Right ventricle myocardium inferior (tissue), 1 donor: ENCODE measurements at regions not wholly inside any gene's neighbourhood (a gene's known extent, or its start where the extent isn't known, plus 50 kb on each side); places are given as distances from the start of the nearest gene placed in this dataset.

Experiments
- ATAC-seq: fragments of 200-7000 bp; cut with Tn5 transposase; one replicate; pipeline ENCODE4 v1.9.1; 2020; ENCODE audit warnings: mild to moderate bottlenecking, moderate library complexity
- DNase-seq: peaks from one replicate; pipeline ENCODE4 v3.0.0; 2021; ENCODE audit errors: missing footprints
- intact Hi-C: fragments of 100-400 bp; cut with DNase I; formaldehyde crosslinking; loops from one replicate; pipeline ENCODE4 v1.11.0; 2022
- donor health status: DM: no; HTN: yes; CAD: no; lungs with severe emphysema.

- intact Hi-C loops = no loop called here
- ATAC-seq (no peak), DNase-seq (no peak)
These were observed 224.8 kb downstream of the KLF5 start for GRCh38 chr13:73283636-73284035.

- ATAC-seq (no peak), DNase-seq (no peak)
- intact Hi-C loops = no loop called here
These were observed 222.9 kb downstream of the KLF5 start for GRCh38 chr13:73281746-73282145.

- intact Hi-C loops = no loop called here
- ATAC-seq (no peak), DNase-seq (no peak)
These were observed 219.4 kb downstream of the KLF5 start for GRCh38 chr13:73278186-73278585.

GRCh38 chr13:73275163-73275562, 216.4 kb downstream of the KLF5 start:
- DNase-seq (no peak), ATAC-seq (no peak)
- intact Hi-C loops = no loop called here

- DNase-seq (no peak), ATAC-seq (no peak)
These were observed 215.3 kb downstream of the KLF5 start for GRCh38 chr13:73274147-73274546.

GRCh38 chr13:73273745-73274144, 214.9 kb downstream of the KLF5 start:
- intact Hi-C loops = no loop called here
- no peak for DNase-seq
- ATAC-seq = peak; percentile 34

More at GRCh38 chr13:73274147-73274546, 215.3 kb downstream of the KLF5 start:
- intact Hi-C loops = no loop called here

GRCh38 chr13:73273276-73273675, 214.5 kb downstream of the KLF5 start:
- intact Hi-C loops = no loop called here

DNA sequence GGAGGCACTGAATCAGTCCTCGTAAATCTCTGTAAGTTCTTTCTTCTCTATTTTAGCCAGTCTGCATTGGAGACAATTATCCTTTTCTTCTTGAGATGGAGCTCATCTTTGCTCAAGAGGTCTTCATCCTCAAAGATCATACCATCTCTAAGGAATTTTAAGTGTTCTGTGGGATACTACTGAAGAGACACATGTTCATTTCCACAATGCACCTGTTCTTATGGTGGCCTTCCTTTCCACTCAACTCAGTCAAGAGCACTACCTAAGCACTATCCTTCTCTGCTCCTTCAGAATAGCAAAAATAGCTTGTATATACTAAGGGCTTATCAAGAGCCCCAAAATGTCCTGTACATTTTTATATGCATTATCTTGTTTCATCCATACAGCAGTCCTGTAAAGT, 214.0 kb downstream of the KLF5 start:
- intact Hi-C loops = no loop called here
- DNase-seq (no peak), ATAC-seq (no peak)

More at GRCh38 chr13:73273276-73273675, 214.5 kb downstream of the KLF5 start:
- no peak for ATAC-seq
- no peak for DNase-seq

DNA sequence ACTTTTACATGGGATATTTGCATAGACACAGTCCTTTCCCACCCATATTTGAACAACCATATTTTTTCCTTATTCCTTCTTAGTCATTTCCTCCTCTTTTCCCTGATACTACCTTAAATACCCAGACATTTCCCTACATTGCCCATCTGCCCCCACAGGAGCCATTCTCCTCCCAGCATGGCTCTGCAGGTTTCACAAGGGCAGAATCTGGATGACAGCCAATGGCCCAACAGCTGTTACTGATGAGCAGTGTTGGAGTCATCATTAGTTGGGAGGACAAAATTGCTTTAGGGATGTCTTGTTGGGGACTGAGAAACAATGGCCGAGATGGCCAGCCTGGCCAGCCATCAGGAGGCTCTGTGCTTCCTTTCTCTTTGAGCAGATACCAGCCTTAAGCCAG, 209.5 kb downstream of the KLF5 start:
- DNase-seq (no peak), ATAC-seq (no peak)
- intact Hi-C loops = no loop called here

DNA sequence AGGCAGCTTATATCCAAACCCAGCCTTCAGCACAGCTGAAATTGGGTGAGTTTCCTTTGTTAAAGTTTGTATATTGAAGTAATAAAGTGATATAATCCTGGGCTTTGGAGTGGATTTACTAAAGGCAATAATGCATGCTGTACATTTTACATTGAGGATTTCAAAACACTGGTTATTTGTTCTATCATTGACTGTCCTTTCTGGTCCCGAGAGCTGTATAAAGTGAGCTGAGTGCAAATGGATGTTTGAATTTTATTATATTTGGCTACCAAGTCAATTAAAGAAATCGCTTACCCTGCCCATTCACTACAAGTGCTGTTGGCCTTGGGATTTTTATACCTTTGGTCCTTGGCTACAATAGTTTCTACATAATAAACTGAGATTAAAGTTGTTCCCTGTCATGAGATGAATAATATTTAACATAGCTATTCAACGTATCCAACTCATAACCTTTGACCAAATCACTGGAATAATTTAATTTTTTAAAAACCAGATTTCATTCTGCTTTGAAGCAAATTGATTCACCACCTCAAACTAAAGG, 207.9 kb downstream of the KLF5 start:
- DNase-seq (no peak), ATAC-seq (no peak)
- intact Hi-C loops = no loop called here

DNA sequence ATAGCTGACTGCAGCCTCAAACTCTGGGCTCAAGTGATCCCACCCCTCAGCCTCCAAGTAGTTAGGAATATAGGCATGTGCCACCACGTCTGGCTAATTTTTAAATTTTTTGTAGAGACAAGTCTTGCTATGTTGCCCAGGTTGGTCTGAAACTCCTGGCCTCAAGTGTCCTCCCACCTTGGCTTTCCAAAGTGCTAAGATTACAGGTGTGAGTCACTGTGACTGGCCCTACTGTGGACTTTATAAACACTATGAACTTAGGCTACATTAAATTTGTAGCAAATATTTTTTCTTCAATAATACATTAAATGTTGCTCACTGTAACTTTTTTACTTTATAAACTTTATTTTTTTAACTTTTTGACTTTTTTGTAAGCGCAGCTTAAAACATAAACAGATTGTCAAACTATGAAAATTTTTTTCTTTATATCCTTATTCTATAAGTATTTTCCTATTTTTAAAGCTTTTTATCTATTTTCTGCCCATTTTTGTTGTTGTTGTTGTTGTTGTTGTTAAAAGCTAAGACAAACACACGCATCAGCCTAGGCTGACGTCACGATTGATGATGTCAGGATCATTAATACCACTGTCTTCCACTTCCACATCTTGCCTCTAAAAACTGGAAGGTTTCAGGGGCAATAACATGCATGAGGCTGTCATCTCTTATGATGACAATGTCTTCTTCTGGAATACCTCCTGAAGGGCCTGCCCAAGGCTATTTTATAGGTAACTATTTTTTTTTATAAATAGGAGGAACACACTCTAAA, 204.2 kb downstream of the KLF5 start:
- DNase-seq = no peak
- intact Hi-C loops = no loop called here
- ATAC-seq = no peak

GRCh38 chr13:73261739-73262216, 203.0 kb downstream of the KLF5 start:
- no peak for DNase-seq
- intact Hi-C loops = no loop called here
- no peak for ATAC-seq

DNA sequence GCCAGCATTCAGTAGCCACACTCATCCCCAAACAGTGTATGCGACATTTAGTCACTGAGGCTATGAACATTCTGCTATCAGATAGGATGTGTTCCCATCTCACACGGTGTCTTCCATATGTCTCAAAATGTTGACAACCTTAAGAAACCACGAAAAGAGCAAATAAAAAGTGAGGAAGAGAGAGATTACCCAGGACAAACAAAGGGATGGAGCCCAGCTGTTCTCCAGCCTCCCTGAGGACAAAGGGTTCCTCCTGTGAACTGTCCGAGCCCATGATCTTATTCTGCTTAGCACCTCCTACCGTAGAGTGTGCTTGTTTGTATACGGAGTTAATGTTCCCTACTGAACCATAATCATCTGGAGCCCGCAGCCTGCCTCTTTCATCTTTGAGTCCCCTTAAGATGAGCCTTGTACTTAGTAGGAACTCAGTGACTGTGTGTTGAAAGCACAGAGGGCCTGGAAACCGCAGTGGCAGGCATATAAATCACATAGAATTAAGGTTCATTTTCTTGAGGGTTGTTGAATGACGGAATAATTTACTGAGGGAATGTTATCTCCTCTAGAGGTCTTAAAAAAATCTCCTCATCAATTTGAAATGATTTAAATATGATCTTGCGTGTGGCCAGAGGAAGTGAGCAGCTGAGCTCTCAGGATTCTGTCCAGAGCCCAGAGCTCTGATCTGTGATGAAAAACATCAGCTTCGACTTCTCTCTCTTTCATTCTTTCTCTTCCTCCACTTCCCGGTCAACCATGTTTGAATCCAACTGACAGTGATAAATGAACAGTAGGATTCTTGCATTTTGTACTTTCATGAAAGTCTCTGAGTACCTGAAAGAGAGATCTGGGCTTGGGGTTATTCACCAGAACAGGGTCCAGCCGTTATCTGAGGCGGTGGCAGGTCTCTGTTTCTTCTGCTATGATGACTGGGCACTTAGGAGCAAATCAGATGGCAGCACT, 200.5 kb downstream of the KLF5 start:
- intact Hi-C loops = no loop called here
- DNase-seq (no peak), ATAC-seq (peak; percentile 68)

DNA sequence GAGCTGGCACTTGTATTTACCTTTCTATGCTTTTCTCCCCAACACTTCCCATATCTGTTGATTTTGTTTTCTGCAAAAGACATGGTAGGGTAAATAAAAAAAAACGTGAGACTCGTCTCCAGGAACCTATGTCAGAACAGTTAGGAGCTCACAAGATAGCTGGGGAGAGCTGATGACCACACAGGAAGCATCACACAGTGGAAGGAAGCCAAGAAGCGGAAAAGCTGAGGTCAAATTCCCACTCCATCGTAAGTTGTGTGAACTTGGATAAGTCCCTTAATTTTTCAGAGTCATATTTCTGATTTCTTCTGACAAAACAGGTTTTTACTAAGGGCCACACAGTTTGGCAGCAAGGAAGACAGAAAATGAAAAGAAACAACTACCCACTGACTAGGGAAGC, 199.6 kb downstream of the KLF5 start:
- no peak for ATAC-seq

DNA sequence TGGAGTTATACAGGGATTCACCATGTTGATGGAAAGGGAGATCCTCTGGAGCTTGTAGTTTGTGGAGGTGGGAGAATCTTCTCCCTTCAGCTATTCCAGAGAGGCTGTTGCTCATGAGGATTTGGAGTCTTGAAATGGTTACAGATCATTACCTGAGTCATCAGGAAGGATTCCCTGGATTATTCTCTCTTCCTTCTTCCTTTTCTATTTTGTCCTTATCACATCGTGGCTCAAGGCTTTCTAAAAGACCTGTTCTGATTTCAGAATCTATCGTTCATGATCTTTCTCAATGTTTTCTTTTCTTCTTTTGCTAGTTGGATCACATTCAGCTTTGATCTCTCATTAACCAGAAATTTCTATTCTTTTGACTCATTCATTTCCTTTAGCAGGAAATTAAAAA, 196.0 kb downstream of the KLF5 start:
- ATAC-seq (no peak), DNase-seq (no peak)
- intact Hi-C loops = no loop called here

More for the DNA sequence above, 199.6 kb downstream of the KLF5 start:
- intact Hi-C loops = no loop called here
- no peak for DNase-seq

GRCh38 chr13:73251626-73252265, 192.9 kb downstream of the KLF5 start:
- no peak for DNase-seq
- intact Hi-C loops = no loop called here
- no peak for ATAC-seq

DNA sequence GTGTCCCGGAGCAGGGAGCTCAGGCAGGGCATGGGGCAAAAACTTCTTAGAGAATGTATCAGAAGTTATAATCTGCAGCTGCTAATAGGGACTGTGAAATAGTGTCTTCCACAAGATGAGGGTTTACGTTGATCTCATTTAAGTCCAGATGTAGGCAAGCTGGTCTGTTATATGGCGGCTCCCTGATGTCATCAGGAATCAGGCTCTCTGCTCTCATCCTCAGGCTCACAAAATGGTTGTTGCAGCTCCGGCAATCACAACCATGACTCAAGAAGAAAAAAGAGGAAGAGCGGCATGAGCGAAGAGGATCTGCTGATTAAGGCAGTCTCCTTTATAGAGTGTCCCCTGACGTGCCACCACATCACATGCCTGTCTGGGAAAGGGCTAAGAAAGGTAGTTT, 191.3 kb downstream of the KLF5 start:
- intact Hi-C loops = no loop called here
- ATAC-seq (no peak), DNase-seq (no peak)

- ATAC-seq = no peak
- intact Hi-C loops = no loop called here
- DNase-seq = no peak
These were observed 190.1 kb downstream of the KLF5 start for GRCh38 chr13:73248711-73249580.
